HCT116 (cell line): ENCODE measurements at regions not wholly inside any gene's neighbourhood (a gene's known extent, or its start where the extent isn't known, plus 50 kb on each side); places are given as distances from the start of the nearest gene placed in this dataset.

Experiments used
- ATAC-seq: fragments of 200-7000 bp; cut with Tn5 transposase; 2 replicates; pipeline ENCODE4 v1.9.1; 2020; ENCODE audit warnings: mild to moderate bottlenecking, moderate library complexity
- BruUV-seq: library from RNA; stranded (reverse); fragments of 400-500 nt; replicated peaks from 2 replicates; lab custom pipeline; 2021; lab: Mats Ljungman, UMichigan
- CTCF ChIA-PET: fragments of 300-600 bp; sonication (Branson Sonifier 250); formaldehyde crosslinking; loops from one replicate; lab custom pipeline; 2021; ENCODE audit warnings: antibody characterized with exemption; lab: Charles Lee
- POLR2A ChIA-PET: fragments of 300-600, 350-600 bp; sonication (Branson Sonifier 250); formaldehyde crosslinking; loops from one replicate; lab custom pipeline; 2021; ENCODE audit warnings: antibody characterized with exemption; lab: Charles Lee
- RAD21 ChIA-PET, 2 experiments: fragments of 300-600 bp; sonication (Branson Sonifier 250); formaldehyde crosslinking; loops; one replicate each; lab custom pipeline; 2023; ENCODE audit warnings: low total read pairs in 2 of 2; ENCODE audit not compliant: uncharacterized antibody in 2 of 2, unreplicated experiment in 2 of 2, low non-redundant PET in 1 of 2; lab: Charles Lee
- DNase-seq: peaks from one replicate; pipeline ENCODE4 v3.0.0-alpha.2; 2010; ENCODE audit warnings: low read depth, low spot score
- H2AFZ ChIP-seq: fragments of 200-600 bp; shearing (Covaris generic), sonication (generic); 2 replicates; pipeline ENCODE4 v1.6.1; 2017; ENCODE audit warnings: low read depth, mixed run types, mixed read lengths, antibody characterized with exemption, low read length; ENCODE audit not compliant: poor library complexity, severe bottlenecking
- H3K27ac ChIP-seq: 2 replicates; pipeline ENCODE4 v1.5.1; 2012; ENCODE audit warnings: low read depth, low read length
- H3K27me3 ChIP-seq: fragments of 200-600 bp; sonication (generic); 2 replicates; pipeline ENCODE4 v1.6.1; 2016; ENCODE audit warnings: mixed run types, low read length, mixed read lengths; ENCODE audit not compliant: insufficient read depth
- H3K36me3 ChIP-seq, 2 experiments: fragments of 200-500 bp in 1 of 2; fragments of 200-600 bp in 1 of 2; sonication (Bioruptor generic) in 1 of 2; sonication (generic) in 1 of 2; 2 replicates each; pipeline versions ENCODE4 v1.5.1 to v1.6.1; 2014 to 2016; ENCODE audit warnings: low read length in 2 of 2, inconsistent platforms in 1 of 2, mixed read lengths in 1 of 2, mixed run types in 1 of 2; ENCODE audit not compliant: insufficient read depth in 2 of 2, control insufficient read depth in 1 of 2
- H3K4me1 ChIP-seq, 2 experiments: fragments of 200-600 bp in 1 of 2; sonication (generic) in 1 of 2; 2 replicates each; pipeline versions ENCODE4 v1.5.1 to v1.6.1; 2012 to 2017; ENCODE audit warnings: low read length in 2 of 2, inconsistent platforms in 1 of 2, mild to moderate bottlenecking in 1 of 2, mixed read lengths in 1 of 2, mixed run types in 1 of 2, moderate library complexity in 1 of 2; ENCODE audit not compliant: insufficient read depth in 2 of 2, control insufficient read depth in 1 of 2
- H3K4me2 ChIP-seq: fragments of 200-600 bp; sonication (generic); 2 replicates; pipeline ENCODE4 v1.6.1; 2017; ENCODE audit warnings: mixed run types, low read length, mixed read lengths
- H3K4me3 ChIP-seq, 2 experiments: fragments of 200-600 bp in 1 of 2; sonication (generic) in 1 of 2; replicated peaks in 1 of 2; 2 replicates each; pipeline ENCODE4 v1.5.1; 2011 to 2016; ENCODE audit warnings: low read length in 2 of 2, control low read depth in 1 of 2, low read depth in 1 of 2, mild to moderate bottlenecking in 1 of 2, mixed read lengths in 1 of 2, mixed run types in 1 of 2
- H3K79me2 ChIP-seq: fragments of 200-600 bp; sonication (generic); 2 replicates; pipeline ENCODE4 v1.6.1; 2017; ENCODE audit warnings: mild to moderate bottlenecking, mixed run types, low read length, moderate library complexity, mixed read lengths; ENCODE audit not compliant: insufficient read depth
- H3K9ac ChIP-seq: fragments of 200-600 bp; sonication (generic); 2 replicates; pipeline ENCODE4 v1.6.1; 2016; ENCODE audit warnings: low read length, mixed read lengths
- H3K9me2 ChIP-seq: fragments of 200-600 bp; sonication (generic), shearing (Covaris generic); 2 replicates; pipeline ENCODE4 v1.6.1; 2017; ENCODE audit warnings: mixed run types, mild to moderate bottlenecking, moderate library complexity; ENCODE audit not compliant: insufficient read depth
- H3K9me3 ChIP-seq, 2 experiments: fragments of 200-500 bp in 1 of 2; fragments of 200-600 bp in 1 of 2; sonication (Bioruptor generic) in 1 of 2; sonication (generic) in 1 of 2; 2 replicates each; pipeline ENCODE4 v1.6.1; 2014 to 2017; ENCODE audit warnings: low read length in 2 of 2, mixed read lengths in 2 of 2, inconsistent platforms in 1 of 2, low read depth in 1 of 2, mild to moderate bottlenecking in 1 of 2, mixed run types in 1 of 2, moderate library complexity in 1 of 2; ENCODE audit not compliant: control insufficient read depth in 1 of 2, insufficient read depth in 1 of 2
- H4K20me1 ChIP-seq: fragments of 200-600 bp; sonication (generic), shearing (Covaris generic); 2 replicates; pipeline ENCODE4 v1.6.1; 2017; ENCODE audit warnings: mixed run types, mild to moderate bottlenecking, moderate library complexity; ENCODE audit not compliant: insufficient read depth
- CBX3 ChIP-seq: IDR thresholded peaks from 2 replicates; pipeline ENCODE4 v1.6.1; 2012; ENCODE audit warnings: low read depth
- CEBPB ChIP-seq: IDR thresholded peaks from 2 replicates; pipeline ENCODE4 v1.6.1; 2012; ENCODE audit warnings: low read depth
- CTCF ChIP-seq, 3 experiments: fragments of 200-600 bp in 1 of 3; sonication (generic) in 1 of 3; IDR thresholded peaks in 2 of 3; conservative IDR thresholded peaks in 1 of 3; 2 replicates each; pipeline ENCODE4 v1.5.1; 2012 to 2017; ENCODE audit warnings: low read depth in 2 of 3, low read length in 2 of 3, antibody characterized with exemption in 1 of 3, borderline replicate concordance in 1 of 3, control low read depth in 1 of 3, mild to moderate bottlenecking in 1 of 3, mixed read lengths in 1 of 3, mixed run types in 1 of 3, moderate library complexity in 1 of 3; ENCODE audit not compliant: insufficient read depth in 1 of 3
- EGR1 ChIP-seq: IDR thresholded peaks from 2 replicates; pipeline ENCODE4 v1.6.1; 2012; ENCODE audit warnings: low read depth
- ELF1 ChIP-seq: IDR thresholded peaks from 2 replicates; pipeline ENCODE4 v1.6.1; 2012; ENCODE audit warnings: low read depth, borderline replicate concordance
- EZH2 ChIP-seq: fragments of 200-600 bp; sonication (generic); IDR thresholded peaks from 2 replicates; pipeline ENCODE4 v1.6.1; 2017; ENCODE audit warnings: antibody characterized with exemption, mixed run types
- EZH2phosphoT487 ChIP-seq: fragments of 200-600 bp; IDR thresholded peaks from 2 replicates; pipeline ENCODE4 v1.6.1; 2018; ENCODE audit warnings: antibody characterized with exemption, borderline replicate concordance
- FOSL1 ChIP-seq: IDR thresholded peaks from 2 replicates; pipeline ENCODE4 v1.6.1; 2012; ENCODE audit warnings: low read depth
- MAX ChIP-seq: IDR thresholded peaks from 2 replicates; pipeline ENCODE4 v1.6.1; 2012
- POLR2A ChIP-seq: IDR thresholded peaks from 2 replicates; pipeline ENCODE4 v1.7.0; 2011; ENCODE audit warnings: borderline replicate concordance; ENCODE audit not compliant: insufficient read depth, insufficient read length; ENCODE audit errors: extremely low read depth
- RAD21 ChIP-seq: IDR thresholded peaks from 2 replicates; pipeline ENCODE4 v1.6.1; 2012; ENCODE audit warnings: low read depth, mild to moderate bottlenecking
- REST ChIP-seq: IDR thresholded peaks from 2 replicates; pipeline ENCODE4 v1.6.1; 2012; ENCODE audit warnings: low read depth
- SP1 ChIP-seq: IDR thresholded peaks from 2 replicates; pipeline ENCODE4 v1.6.1; 2012; ENCODE audit warnings: low read depth
- SRF ChIP-seq: IDR thresholded peaks from 2 replicates; pipeline ENCODE4 v1.6.1; 2012; ENCODE audit warnings: low read depth
- TCF7L2 ChIP-seq: IDR thresholded peaks from 2 replicates; pipeline ENCODE4 v1.7.0; 2011; ENCODE audit warnings: borderline replicate concordance, inconsistent platforms; ENCODE audit not compliant: insufficient read depth, insufficient read length; ENCODE audit errors: extremely low read depth
- YY1 ChIP-seq: IDR thresholded peaks from 2 replicates; pipeline ENCODE4 v1.6.1; 2011; ENCODE audit warnings: low read length, low read depth, moderate library complexity, mild to moderate bottlenecking; ENCODE audit not compliant: insufficient replicate concordance; ENCODE audit errors: extremely low read depth
- ZBTB33 ChIP-seq: IDR thresholded peaks from 2 replicates; pipeline ENCODE4 v1.6.1; 2011; ENCODE audit warnings: mild to moderate bottlenecking, low read length, moderate library complexity; ENCODE audit not compliant: insufficient replicate concordance; ENCODE audit errors: extremely low read depth
- ZNF274 ChIP-seq: fragments of 200-500 bp; sonication (Bioruptor generic); IDR thresholded peaks from 2 replicates; pipeline ENCODE4 v1.6.1; 2014; ENCODE audit warnings: mild to moderate bottlenecking, low read depth, low read length, inconsistent platforms
- intact Hi-C: fragments of 100-400 bp; cut with micrococcal nuclease; formaldehyde crosslinking; loops from 2 replicates; pipeline ENCODE4 v1.10.0; 2022

- DNase-seq, result no peak
Measured at GRCh38 chr1:199901341-199901740, 126.2 kb upstream of the NR5A2 start.

More at GRCh38 chr1:199901341-199901740, 126.2 kb upstream of the NR5A2 start:
- Histone ChIP-seq H3K9me2 (no peaks in the 10 kb centered on the region), H3K4me3 (no peak overlapping the region), H3K9ac (no peak overlapping the region), H3K79me2 (no peaks in the 10 kb centered on the region), H2AFZ (no peak overlapping the region), H3K4me2 (no peak overlapping the region), H3K36me3 (no peaks in the 10 kb centered on the region), H3K27me3 (no peaks in the 10 kb centered on the region), H3K9me3 (no peaks in the 10 kb centered on the region), H3K27ac (no peak overlapping the region), H3K4me1 (no peaks in the 10 kb centered on the region), H4K20me1 (no peaks in the 10 kb centered on the region)
- ChIA-PET RAD21 (no interaction called here), POLR2A (no interaction called here), CTCF (no interaction called here)
- BruUV-seq, result no TSS peak
- ATAC-seq, result no peak
- TF ChIP-seq REST, result no peak
- TF ChIP-seq YY1, result no peak
- TF ChIP-seq TCF7L2, result no peak
- no peak for TF ChIP-seq CEBPB
- no peak for TF ChIP-seq MAX
- TF ChIP-seq POLR2A, result no peak
- TF ChIP-seq CTCF (IDR thresholded peaks at IDR 0.05 in 2 of 3, conservative IDR thresholded peaks at IDR 0.05 in 1 of 3; ENCODE audit: borderline replicate concordance in 1 of 3, insufficient read depth in 1 of 3, low read depth in 2 of 3, low read length in 2 of 3), result no peak
- TF ChIP-seq FOSL1, result no peak
- no peak for TF ChIP-seq EZH2
- TF ChIP-seq EGR1, result no peak
- no peak for TF ChIP-seq SP1
- no peak for TF ChIP-seq ZBTB33
- no peak for TF ChIP-seq SRF
- TF ChIP-seq ELF1, result no peak
- TF ChIP-seq RAD21, result no peak
- no peak for TF ChIP-seq EZH2phosphoT487
- TF ChIP-seq ZNF274, result no peak
- no peak for TF ChIP-seq CBX3
- intact Hi-C loops, result no loop called here
